Adipocyte (in vitro differentiated cells): ENCODE measurements at regions not wholly inside any gene's neighbourhood (a gene's known extent, or its start where the extent isn't known, plus 50 kb on each side); places are given as distances from the start of the nearest gene placed in this dataset.
"Not testable (repeated sequence)": the region's sequence is repeated elsewhere in the genome, so short reads cannot be mapped to it uniquely, and the experiment has no call there.

ENCODE experiments used
- DNase-seq: peaks from one replicate; pipeline ENCODE4 v3.0.0-alpha.2; 2015; ENCODE audit warnings: low read depth
- H3K27me3 ChIP-seq: replicated peaks from 2 replicates; pipeline ENCODE4 v1.7.0; 2013; ENCODE audit warnings: mild to moderate bottlenecking, low read length, moderate library complexity; ENCODE audit not compliant: control insufficient read depth, insufficient read depth
- H3K36me3 ChIP-seq: 2 replicates; pipeline ENCODE4 v1.7.0; 2013; ENCODE audit warnings: low read length, mild to moderate bottlenecking, moderate library complexity; ENCODE audit not compliant: control insufficient read depth, insufficient read depth, severe bottlenecking
- H3K4me1 ChIP-seq: 2 replicates; pipeline ENCODE4 v1.7.0; 2013; ENCODE audit warnings: mild to moderate bottlenecking, low read length, moderate library complexity; ENCODE audit not compliant: control insufficient read depth, insufficient read depth
- H3K4me3 ChIP-seq: 2 replicates; pipeline ENCODE4 v1.7.0; 2013; ENCODE audit warnings: mild to moderate bottlenecking, low read length, moderate library complexity
- H3K9ac ChIP-seq: 2 replicates; pipeline ENCODE4 v1.7.0; 2013; ENCODE audit warnings: mild to moderate bottlenecking, low read length, moderate library complexity
- H3K9me3 ChIP-seq: 2 replicates; pipeline ENCODE4 v1.7.0; 2013; ENCODE audit warnings: mild to moderate bottlenecking, low read length, moderate library complexity; ENCODE audit not compliant: control insufficient read depth

DNA sequence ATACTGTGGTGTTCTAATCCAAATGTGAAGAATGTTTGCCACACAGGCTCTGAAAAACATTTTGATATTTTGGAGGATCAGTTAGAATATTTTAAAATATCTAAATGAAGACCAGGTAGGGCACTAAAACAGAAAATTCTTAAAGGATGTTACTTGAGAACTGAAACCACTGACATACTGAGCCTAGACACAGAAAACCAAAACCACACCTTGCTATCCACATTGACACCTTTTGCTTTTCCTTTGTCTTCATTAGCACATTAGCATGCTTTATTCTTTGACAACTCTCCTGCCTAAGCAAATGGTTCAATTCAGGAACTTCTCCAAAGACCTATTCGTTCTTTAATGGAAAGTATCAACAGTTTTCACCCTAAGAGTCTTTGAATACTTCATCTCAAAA is 835.9 kb upstream of the GRM7 start:
- H3K4me3 ChIP-seq, result no peak overlapping the region
- no peaks in the 10 kb centered on the region for H3K27me3 ChIP-seq
- no peaks in the 10 kb centered on the region for H3K36me3 ChIP-seq
- H3K9ac ChIP-seq, result no peak overlapping the region
- H3K9me3 ChIP-seq, result peaks cover 4% of the 10 kb centered on the region
- DNase-seq, result no peak
- no peaks in the 10 kb centered on the region for H3K4me1 ChIP-seq

DNA sequence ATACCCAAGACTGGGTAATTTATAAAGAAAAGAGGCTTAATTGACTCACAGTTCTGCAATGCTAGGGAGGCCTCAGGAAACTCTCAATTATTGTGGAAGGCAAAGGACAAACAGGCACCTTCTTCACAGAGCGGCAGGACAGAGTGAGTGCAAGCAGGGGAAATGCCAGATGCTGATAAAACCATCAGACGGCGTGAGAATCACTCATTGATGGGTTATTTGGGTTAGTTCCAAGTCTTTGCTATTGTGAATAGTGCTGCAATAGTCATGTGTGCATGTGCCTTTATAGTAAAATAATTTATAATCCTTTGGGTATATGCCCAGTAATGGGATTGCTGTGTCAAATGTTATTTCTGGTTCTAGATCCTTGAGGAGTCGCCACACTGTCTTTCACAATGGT is 830.3 kb upstream of the GRM7 start:
- H3K27me3 ChIP-seq, H3K9ac ChIP-seq, DNase-seq, H3K4me1 ChIP-seq, H3K9me3 ChIP-seq, H3K36me3 ChIP-seq, H3K4me3 ChIP-seq: not testable (repeated sequence)

DNA sequence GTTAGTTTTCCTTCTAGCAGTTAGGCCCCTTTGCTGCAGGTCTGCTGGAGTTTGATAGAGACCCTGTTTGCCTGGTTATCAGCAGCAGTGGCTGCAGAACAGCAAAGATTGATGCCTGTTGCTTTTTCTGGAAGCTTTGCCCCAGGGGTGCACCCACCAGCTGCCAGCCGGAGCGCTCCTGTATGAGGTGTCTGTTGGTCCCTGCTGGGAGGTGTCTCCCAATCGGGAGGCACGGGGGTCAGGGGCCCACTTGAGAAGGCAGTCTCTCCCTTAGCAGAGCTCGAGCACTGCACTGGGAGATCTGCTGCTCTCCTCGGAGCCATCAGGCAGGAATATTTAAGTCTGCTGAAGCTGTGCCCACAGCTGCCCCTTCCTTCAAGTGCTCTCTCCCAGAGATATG is 825.3 kb upstream of the GRM7 start:
- H3K9ac ChIP-seq, result no peak overlapping the region
- H3K27me3 ChIP-seq, result no peaks in the 10 kb centered on the region
- H3K4me3 ChIP-seq, result no peak overlapping the region
- H3K36me3 ChIP-seq, result no peaks in the 10 kb centered on the region
- H3K9me3 ChIP-seq, result peaks cover 6% of the 10 kb centered on the region
- DNase-seq, result no peak
- no peaks in the 10 kb centered on the region for H3K4me1 ChIP-seq

DNA sequence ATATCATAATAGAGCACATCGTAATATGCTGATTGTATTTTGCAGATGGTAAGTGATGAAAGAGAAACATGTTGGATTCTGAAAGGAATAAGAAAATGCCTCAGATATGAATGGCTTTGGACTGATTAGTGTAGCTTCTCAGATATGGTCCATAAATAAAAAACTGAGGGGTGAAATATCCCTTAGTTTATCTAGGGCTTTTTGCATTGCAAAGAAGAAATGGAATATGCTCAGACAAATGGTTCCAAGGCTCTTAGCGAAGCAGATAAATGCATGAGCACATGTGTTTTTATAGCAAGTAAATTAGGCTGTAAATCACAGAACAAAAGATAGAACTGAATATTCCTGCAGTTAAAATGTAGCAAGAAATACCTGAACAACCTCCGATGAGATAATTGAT is 820.9 kb upstream of the GRM7 start:
- H3K9ac ChIP-seq, result no peak overlapping the region
- no peak overlapping the region for H3K4me3 ChIP-seq
- no peak for DNase-seq
- no peaks in the 10 kb centered on the region for H3K27me3 ChIP-seq
- no peaks in the 10 kb centered on the region for H3K4me1 ChIP-seq
- peaks cover 4% of the 10 kb centered on the region for H3K9me3 ChIP-seq
- H3K36me3 ChIP-seq, result no peaks in the 10 kb centered on the region

DNA sequence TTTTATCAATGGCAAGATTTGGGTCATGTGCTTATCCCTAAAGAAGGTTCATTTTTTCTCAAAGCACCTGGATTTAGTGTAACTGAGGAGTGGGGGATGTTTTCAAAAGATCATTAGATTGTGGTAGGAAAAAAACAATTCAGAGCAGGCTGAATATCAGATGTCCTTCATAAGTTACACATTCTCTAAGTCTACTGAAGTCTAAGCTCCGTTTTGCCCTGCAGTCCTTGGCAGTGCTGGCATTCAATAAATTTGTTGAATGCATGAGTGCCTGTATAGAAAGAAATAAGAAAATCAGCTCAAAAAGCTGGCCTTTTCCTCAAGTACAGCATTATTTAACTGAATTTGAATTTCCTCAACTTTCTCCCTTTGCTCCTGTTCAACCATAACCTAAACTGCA is 819.0 kb upstream of the GRM7 start:
- no peak overlapping the region for H3K9ac ChIP-seq
- no peaks in the 10 kb centered on the region for H3K27me3 ChIP-seq
- no peak for DNase-seq
- no peaks in the 10 kb centered on the region for H3K4me1 ChIP-seq
- no peak overlapping the region for H3K4me3 ChIP-seq
- no peaks in the 10 kb centered on the region for H3K9me3 ChIP-seq
- no peaks in the 10 kb centered on the region for H3K36me3 ChIP-seq

DNA sequence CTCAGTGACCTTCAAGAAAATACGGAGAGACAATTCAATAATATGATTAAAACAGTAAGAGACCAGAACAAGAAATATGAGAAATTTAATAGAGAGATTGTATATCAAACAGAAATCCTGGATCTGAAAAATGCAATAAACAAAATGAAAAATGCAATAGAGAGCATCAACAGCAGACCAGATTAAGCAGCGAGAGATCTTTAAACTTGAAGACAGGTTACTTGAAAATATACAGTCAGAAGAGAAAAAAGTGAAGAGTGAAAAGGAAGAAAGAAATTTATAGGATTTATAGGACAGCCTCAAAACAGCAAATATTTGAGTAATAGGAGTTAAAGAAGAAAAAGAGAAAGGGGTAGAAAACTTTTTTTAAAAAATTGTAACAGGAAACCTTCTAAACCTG is 813.9 kb upstream of the GRM7 start:
- Histone ChIP-seq H3K4me3 (no peak overlapping the region), H3K9ac (no peak overlapping the region), H3K36me3 (no peaks in the 10 kb centered on the region), H3K4me1 (no peaks in the 10 kb centered on the region), H3K27me3 (no peaks in the 10 kb centered on the region), H3K9me3 (peaks cover 16% of the 10 kb centered on the region)
- no peak for DNase-seq

DNA sequence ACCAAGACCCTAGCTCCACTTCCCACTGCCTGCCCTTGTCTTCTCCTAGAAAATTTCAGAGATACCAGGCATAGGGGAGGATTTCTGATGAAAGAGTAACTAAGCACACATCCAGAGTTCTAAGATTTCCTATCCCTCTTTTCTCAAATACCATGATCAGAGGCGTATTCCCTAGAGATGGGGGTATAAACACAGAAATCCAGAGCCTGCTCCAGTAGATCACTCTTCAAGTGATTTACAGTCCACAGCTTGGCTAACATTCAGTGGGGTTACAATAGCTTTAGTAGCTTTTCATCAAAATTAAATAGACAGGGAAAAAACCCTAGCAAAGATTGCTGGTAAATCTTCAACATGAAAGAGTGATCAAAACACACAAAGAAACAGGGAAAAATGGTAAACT is 800.7 kb upstream of the GRM7 start:
- Histone ChIP-seq H3K4me1 (no peaks in the 10 kb centered on the region), H3K9me3 (no peaks in the 10 kb centered on the region), H3K36me3 (no peaks in the 10 kb centered on the region), H3K4me3 (no peak overlapping the region), H3K9ac (no peak overlapping the region), H3K27me3 (no peaks in the 10 kb centered on the region)
- no peak for DNase-seq

DNA sequence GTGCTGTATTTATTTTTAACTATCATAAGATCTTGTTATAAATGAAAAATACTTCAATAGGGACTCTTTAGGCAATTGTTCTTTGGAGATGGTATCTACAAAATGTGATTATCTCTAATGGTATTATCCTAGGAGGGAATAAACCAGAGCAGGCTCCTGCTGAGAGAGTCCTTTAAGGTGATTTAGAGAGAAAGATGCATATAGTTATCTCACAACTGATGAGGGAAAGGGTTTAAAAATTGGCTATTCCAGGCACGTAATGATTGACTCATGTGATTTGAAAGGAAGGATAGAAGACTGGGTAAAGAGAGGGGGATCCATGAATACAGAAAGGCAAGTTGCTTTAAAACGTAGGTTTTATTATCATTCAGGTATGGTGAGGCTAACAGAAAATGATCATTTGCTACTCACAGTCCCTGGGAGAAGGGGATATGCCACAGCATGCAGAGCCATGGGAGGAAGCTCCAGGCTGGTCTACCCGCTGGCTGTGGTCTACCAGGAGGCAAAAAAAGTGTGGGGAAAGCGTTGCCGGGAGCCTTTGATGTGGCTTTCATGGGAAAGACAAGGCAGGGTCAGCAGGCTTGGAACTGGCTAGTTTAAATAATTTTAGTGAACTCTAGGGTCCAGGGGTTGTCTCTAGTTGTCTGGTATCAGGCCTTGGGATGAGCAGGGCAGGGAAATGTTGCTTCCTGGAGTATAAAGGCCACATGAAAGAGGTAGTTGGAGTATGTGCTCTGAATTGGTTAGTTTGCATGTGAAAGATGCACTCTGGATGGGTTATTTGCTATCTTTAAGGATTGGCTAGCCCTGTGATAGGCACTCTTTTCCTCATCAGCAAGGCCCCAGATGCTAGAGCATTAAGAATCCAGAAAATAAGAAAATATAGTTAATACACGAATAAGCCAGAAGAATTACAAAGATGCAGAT is 798.4 kb upstream of the GRM7 start:
- no peak overlapping the region for H3K4me3 ChIP-seq
- H3K9ac ChIP-seq, result no peak overlapping the region
- H3K36me3 ChIP-seq, result no peaks in the 10 kb centered on the region
- DNase-seq, result no peak
- no peaks in the 10 kb centered on the region for H3K9me3 ChIP-seq
- H3K4me1 ChIP-seq, result no peaks in the 10 kb centered on the region
- no peaks in the 10 kb centered on the region for H3K27me3 ChIP-seq

DNA sequence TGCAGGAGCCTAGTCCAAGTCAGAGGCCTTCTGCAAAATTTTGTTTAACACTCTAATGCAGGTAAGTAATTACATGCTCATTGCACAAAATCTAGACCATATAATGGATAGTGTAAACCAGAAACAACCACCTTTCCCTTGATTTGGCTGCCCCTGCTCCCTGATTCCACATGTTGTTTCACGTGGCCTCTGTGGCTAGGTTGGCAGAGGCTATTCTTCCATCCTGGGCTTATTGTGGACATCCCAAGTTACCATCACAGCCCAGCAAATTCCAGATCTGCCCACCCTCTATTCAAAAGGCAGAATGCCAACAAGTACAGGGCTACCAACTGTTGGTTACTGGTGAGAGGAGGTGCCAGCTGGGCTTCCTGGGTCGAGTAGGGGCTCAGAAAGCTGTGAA is 794.5 kb upstream of the GRM7 start:
- Histone ChIP-seq H3K4me3 (no peak overlapping the region), H3K9me3 (peaks cover 5% of the 10 kb centered on the region), H3K36me3 (no peaks in the 10 kb centered on the region), H3K27me3 (no peaks in the 10 kb centered on the region), H3K9ac (no peak overlapping the region), H3K4me1 (no peaks in the 10 kb centered on the region)
- no peak for DNase-seq

DNA sequence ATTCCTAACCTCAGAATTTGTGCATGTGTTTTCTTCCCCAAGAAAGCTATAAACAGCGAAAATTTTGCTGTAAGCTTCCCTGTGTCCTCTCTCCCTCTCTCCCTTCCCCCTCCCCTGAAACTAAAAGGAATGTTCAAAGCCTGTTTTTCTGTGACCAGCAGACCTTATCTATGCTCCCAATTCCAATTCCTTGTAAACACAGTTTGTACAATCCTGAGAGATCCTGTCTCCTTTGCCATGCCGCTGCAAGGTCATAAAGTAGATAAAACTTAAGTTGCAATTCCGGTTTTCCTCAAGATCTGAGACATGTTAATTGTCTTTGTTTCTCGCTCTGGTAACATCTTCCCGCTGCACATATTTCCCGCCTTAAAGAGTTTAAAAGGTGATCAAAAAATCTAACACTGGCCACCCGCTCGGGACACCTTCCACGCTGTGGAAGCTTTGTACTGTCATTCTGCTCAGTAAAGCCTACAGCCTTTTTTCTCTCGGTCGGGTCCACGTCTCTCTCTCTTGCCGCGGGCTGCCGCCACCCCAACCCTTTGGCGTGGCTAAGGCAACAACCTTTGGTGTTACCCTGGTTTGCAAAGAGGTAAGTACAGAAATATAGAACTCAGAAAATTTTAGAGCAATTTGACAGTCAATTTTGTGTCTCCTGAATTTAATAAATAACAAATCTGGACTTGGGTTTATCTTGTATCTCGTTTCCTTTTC is 793.9 kb upstream of the GRM7 start:
- H3K4me1 ChIP-seq, H3K4me3 ChIP-seq, H3K9ac ChIP-seq, DNase-seq, H3K36me3 ChIP-seq, H3K9me3 ChIP-seq, H3K27me3 ChIP-seq: not testable (repeated sequence)

DNA sequence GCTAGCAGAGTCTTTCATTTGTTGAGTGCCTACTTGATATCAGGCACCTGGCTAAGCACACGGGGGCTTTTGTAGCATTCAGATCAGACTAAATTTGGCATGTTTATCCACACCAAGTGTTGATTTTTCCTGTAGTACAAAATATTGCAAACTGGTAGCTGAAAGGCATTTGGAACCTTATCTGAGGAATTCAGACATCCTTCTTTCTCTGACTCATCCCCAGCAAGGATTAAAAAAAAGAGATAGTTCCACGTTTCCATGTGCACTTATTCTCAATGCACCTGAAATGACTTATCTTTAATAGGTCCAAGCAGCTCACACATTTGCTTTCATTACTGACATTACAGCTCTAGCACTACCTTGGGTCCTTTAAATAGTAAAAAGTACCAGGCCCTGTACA is 786.0 kb upstream of the GRM7 start:
- H3K4me1 ChIP-seq, result no peaks in the 10 kb centered on the region
- no peaks in the 10 kb centered on the region for H3K36me3 ChIP-seq
- H3K9me3 ChIP-seq, result peaks cover 1% of the 10 kb centered on the region
- H3K27me3 ChIP-seq, result no peaks in the 10 kb centered on the region
- no peak overlapping the region for H3K4me3 ChIP-seq
- no peak overlapping the region for H3K9ac ChIP-seq
- no peak for DNase-seq
